IPS-18c (cell line): ENCODE measurements at regions not wholly inside any gene's neighbourhood (a gene's known extent, or its start where the extent isn't known, plus 50 kb on each side); places are given as distances from the start of the nearest gene placed in this dataset.
"Not testable (repeated sequence)": the region's sequence is repeated elsewhere in the genome, so short reads cannot be mapped to it uniquely, and the experiment has no call there.

Source experiments
- H3K4me3 ChIP-seq: 2 replicates; pipeline ENCODE4 v1.7.0; 2013; ENCODE audit warnings: low read depth, mild to moderate bottlenecking, low read length, moderate library complexity; ENCODE audit not compliant: insufficient read depth
- H3K9me3 ChIP-seq: one replicate; pipeline ENCODE4 v1.6.1; 2013; ENCODE audit warnings: mild to moderate bottlenecking, low read length, moderate library complexity; ENCODE audit not compliant: control insufficient read depth, insufficient read depth

DNA sequence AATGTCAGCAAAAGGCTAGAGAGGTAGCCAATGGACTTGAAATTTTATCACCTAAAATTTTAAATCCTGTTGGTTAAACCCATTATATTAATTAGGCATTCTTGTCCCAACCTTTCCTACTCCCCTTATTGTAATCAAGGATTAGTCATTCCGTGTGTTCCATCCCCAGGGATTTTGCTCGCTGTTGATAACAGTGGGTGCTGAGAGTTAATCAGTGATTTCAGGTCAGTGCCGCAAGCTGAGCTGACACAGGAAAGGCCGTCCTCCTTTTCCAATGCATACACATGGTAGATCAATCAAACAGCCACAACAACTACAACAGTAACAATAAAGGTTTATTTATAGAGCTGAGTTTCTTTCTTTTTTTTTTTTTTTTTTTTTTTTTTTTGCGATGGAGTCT is 271.4 kb downstream of the ACTR3B start:
- Histone ChIP-seq H3K9me3 (no peaks in the 10 kb centered on the region), H3K4me3 (no peak overlapping the region)

DNA sequence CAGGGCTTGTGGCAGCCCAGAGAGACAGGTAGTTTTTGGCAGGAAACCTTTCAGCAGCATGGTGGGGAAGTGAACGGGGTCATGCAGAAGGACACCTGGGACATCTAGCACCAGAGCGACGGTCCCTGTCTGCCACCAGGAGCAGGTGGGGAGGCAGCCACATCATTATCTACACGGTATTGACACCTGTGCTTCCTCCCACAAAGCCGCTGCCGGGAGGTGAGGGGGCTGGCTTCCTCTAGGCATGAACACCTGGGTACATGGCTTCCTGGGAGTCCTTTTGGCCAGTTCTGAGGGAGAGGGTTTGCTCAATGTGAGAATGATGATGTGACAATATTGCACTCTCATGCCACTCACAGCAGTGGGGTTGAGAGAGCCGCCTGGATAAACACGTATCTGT is 275.2 kb downstream of the ACTR3B start:
- no peak overlapping the region for H3K4me3 ChIP-seq
- H3K9me3 ChIP-seq = peaks cover 2% of the 10 kb centered on the region

DNA sequence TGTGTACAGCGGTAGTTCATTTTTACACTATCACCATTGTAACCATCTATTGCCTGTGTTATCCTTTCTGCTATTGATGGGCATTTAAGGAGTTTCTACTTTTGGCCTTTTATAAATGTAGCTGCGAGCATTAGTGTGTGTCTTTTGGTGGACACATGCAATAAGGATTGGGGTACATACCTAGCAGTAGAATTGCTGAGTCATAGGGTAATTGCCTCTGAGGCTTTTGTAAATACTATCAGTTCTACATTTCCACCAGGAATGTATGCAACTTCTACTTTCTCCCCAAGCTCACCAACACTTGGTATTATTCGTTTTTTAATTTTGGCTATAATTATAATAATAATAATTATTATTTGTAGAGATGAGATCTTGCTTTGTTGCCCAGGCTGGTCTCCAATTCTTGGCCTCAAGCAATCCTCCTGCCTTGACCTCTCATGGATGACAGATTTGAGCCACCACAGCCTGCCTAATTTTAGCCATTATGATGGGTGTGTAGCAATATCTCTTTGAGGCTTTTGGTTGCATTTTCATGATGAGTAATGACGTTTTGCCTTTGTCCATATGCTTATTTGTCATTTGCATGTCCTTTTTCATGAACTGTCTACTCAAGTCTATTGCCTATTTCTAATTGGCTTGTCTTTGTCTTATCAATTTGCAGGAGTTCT is 277.0 kb downstream of the ACTR3B start:
- Histone ChIP-seq H3K9me3 (peaks cover 2% of the 10 kb centered on the region), H3K4me3 (no peak overlapping the region)

DNA sequence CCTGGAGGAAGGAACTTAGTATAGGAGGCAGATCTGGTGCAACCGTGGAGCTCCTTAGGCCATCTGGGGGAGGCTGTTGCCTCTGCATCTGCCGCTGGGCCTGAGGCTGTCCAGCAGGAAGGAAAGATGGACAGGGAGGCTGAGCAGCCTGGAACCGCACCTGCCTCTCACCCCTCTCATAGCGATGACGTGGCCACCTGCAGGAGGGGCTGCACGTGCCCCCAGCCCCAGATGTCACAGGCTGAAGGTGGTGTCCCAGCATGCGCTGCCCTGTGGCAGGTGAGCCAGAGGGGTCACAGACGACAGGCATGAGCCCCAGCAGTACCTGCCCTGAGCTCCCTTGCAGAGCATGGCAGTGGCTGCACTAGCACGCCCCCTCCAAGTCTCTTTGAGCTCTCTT is 283.9 kb downstream of the ACTR3B start:
- no peak overlapping the region for H3K4me3 ChIP-seq

DNA sequence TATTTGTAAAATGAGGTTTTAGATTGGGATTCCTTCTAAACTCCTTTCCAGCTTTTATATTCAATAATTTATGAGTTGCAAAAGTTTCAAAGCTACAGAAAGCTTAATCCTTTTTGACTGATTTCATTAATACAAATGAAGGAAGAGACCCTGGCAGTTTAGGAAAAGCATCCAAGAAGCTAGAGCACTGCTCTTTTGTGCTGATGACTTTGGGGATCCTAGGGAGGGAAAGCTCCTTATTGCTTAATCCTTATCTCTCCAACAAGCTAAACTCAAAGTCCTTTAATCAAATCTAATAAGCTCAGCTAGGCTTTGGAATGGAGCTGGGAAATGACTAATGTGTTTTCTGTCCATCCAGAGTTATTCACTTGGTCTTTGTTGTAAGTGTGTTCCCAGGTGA is 285.4 kb downstream of the ACTR3B start:
- H3K9me3 ChIP-seq = no peaks in the 10 kb centered on the region

More for the DNA sequence above, 283.9 kb downstream of the ACTR3B start:
- no peaks in the 10 kb centered on the region for H3K9me3 ChIP-seq

DNA sequence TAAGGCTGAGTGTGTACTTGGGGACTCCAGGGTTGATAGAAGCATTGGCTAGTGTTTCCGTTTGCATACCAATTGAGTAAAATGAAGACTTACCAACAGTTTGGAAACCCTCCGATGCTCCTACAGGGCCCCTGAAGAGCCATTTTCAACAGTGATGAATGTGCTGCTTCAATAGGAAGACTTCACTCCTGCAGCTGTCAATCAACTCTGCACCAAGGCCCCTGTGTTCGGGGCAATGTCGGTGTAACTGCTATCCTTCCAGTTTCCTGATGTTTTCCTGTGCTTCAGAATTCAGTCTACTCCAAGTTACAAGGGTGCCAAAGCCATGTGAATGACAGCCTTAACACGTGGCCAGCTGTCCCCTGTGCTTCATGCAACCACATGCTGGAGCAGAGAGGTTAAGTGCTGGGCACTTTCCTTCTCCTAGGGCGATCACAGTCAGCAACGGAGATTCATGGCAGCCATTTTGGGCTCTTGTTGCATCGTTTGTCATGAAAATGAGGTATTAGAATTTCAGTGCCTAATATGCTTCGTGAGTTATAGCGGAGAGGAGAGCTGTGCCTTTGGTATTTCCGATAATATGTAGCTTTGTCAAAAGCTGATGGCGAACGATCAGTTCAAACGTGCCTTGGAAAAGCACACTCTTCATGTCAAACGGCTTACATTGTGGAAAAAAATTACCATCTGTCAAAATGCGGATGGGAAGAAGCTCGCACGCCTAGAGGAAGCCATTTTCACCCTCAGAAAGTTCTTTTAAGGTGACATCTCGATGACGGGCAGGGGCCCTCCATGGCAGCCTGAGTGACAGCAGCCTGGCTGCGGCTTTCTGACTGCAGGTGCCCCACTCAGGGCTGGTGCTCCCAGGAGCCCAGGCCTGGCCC is 287.8 kb downstream of the ACTR3B start:
- no peak overlapping the region for H3K4me3 ChIP-seq
- H3K9me3 ChIP-seq = no peaks in the 10 kb centered on the region

More for the DNA sequence above, 285.4 kb downstream of the ACTR3B start:
- H3K4me3 ChIP-seq = no peak overlapping the region

DNA sequence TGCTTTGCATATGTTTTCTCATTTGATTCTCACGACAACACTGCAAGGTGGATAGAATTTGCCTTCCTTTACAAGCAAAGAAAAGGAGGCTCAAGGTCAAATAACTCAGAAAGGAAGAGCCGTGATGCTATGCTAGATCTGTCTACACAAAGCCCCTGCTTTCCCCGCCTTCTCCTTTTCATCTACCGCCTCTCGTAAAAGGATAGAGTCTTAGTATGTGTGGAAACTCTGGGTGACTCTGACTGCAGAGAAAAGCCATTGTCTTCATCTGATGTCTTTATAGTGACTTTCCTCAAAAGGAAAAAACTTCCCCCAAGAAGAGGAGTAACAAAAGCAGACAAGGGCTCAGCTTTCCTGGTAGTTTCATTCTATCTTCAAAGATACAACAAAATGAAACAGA is 292.7 kb downstream of the ACTR3B start:
- Histone ChIP-seq H3K9me3 (no peaks in the 10 kb centered on the region), H3K4me3 (no peak overlapping the region)

DNA sequence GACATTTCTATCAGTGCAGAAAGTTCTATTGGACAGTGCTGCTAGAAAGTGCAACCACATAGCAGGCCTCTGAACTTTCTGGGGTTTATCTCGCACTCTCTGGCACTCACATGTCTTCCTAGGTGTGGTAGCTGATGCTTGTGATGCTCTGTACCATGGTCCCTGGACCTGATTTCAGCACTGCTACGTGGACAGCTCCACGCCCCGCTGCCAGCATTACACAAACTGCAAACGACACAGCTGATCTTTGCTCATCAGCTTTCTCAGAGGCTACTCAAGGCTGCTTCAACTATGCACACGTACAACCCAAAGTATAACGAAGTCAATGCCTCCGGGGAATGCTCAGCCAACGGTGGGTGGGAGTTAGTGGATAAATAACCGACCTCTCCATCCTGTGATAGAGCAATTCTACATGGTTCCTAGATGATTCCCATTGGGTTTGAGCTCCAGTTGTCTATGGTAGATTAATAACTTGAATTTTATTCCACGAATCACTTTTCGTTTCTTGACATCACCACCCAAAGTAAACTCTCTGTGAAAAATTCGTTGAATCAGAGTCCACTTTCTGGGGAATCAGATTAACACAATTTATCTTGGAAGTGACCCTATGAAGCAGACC is 302.5 kb downstream of the ACTR3B start:
- H3K4me3 ChIP-seq = no peak overlapping the region
- H3K9me3 ChIP-seq = no peaks in the 10 kb centered on the region

DNA sequence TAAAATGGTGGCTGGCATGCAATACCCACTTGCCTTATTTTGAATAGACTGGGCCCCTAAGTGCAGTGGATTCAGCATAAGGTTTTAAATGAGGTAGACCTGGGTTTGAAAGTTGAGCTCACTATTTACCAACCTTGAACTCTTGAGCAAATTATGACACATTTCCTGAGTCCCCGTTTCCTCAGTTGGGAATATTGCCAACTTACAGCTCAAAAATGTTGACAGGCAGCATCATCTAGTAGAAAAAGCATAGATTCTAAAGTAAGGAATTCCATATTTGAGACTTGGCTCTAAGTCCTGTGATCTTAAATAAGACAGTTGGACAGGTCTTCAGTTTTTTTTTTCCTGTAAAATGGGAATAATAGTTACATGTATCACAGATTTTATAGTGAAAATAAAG is 305.5 kb downstream of the ACTR3B start:
- Histone ChIP-seq H3K9me3 (no peaks in the 10 kb centered on the region), H3K4me3 (no peak overlapping the region)

DNA sequence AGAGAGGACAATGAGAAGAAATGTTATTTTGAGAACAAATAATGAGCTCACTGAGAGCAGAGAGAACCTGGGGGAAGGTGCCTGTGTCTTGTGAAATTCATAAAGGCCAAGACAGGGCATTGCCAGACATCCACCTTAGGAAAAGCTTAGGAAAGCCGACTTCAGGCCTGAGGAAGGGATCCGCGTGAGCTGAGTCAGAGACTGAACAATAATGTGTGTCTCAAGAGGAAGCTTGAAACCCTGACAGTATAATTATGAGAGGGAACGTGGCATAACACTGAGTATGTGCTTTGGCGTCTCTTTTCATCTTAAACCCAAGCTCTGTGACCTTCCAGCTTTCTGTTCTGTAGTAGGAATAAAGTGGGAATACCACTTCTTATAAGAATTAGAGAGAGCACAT is 307.2 kb downstream of the ACTR3B start:
- no peaks in the 10 kb centered on the region for H3K9me3 ChIP-seq

DNA sequence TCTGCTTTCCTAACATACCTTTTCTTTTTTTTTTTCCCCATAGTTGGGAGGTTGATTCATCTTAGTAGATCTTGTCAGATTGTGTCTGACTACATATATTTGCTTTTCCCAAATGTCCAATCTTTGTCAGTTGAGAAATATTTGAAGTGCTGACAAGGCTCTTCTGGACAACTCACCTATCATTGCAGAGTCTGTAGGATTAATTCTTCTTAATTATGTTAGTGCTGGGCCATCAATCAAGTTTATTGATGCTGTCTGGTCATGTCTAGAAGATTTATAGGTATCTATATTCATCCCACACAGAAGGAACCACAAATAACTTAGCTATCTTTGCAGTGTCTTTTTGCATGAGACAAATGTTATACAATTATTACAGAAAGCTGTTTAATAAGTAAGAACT is 310.6 kb downstream of the ACTR3B start:
- Histone ChIP-seq H3K4me3 (no peak overlapping the region), H3K9me3 (no peaks in the 10 kb centered on the region)

More for the DNA sequence above, 307.2 kb downstream of the ACTR3B start:
- H3K4me3 ChIP-seq = no peak overlapping the region

DNA sequence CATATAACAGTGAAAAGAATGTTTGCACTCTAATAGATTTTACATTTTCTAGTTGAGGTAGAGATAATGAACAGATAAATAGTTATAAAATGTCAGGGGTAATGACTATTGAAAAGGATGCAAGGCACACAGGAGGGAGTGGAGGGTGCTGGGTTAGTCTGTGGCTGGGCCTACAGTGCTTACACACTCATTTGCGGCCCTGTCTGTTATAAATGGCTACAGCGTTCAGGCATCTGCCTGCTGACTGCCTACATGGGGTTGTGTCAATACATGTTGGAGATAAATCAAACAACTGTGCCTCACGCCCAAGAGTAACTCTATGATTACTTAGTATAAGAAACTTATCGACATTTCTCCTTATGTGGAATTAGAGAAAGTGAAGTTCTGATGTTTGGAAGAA is 313.3 kb downstream of the ACTR3B start:
- Histone ChIP-seq H3K9me3 (no peaks in the 10 kb centered on the region), H3K4me3 (no peak overlapping the region)

DNA sequence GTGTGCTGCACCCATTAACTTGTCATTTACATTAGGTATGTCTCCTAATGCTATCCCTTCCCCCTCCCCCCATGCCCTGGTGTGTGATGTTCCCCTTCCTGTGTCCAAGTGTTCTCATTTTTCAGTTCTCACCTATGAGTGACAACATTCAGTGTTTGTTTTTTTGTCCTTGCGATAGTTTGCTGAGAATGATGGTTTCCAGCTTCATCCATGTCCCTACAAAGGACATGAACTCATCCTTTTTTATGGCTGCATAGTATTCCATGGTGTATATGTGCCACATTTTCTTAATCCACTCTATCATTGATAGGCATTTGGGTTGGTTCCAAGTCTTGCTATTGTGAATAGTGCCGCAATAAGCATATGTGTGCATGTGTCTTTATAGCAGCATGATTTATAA is 316.7 kb downstream of the ACTR3B start:
- H3K4me3 ChIP-seq, H3K9me3 ChIP-seq: not testable (repeated sequence)

DNA sequence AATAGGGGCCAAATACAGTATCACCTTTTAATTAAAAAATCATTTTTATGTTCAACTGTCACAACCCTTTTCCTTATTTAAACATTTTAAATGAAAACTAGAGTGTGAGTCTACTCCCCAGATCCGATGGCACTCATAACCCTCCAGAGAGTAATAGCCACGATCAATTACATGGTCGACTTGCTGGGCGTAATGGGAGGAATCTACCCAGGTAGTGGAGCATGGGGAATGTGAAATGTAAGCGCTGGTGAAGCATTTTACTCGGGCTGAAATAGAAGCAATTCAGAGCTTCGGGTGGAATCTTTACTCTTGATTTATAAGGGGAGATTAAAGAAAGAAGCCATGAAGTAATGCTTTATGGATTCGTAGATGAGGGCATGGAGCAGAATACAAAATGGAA is 321.9 kb downstream of the ACTR3B start:
- no peak overlapping the region for H3K4me3 ChIP-seq
- H3K9me3 ChIP-seq = no peaks in the 10 kb centered on the region

DNA sequence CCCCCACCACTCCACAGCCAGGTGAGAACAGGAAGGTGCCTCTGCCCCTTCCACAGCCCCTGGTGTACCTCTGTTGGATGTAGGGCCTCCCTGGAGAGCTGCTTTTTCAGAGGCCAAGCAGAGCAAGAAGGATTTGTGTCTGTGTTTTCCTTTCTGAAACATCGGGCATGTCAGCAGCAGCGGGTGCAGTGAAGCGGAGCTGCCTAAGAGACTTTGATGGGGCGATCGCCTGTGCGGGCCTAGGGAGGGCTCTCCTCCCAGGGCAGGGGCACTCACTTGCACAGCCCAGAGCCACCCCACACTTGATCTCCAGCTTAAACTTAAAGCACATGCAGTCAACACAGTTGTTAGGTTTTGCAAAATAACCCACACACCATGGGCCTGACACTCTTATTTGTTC is 324.7 kb downstream of the ACTR3B start:
- H3K4me3 ChIP-seq = no peak overlapping the region
- no peaks in the 10 kb centered on the region for H3K9me3 ChIP-seq

DNA sequence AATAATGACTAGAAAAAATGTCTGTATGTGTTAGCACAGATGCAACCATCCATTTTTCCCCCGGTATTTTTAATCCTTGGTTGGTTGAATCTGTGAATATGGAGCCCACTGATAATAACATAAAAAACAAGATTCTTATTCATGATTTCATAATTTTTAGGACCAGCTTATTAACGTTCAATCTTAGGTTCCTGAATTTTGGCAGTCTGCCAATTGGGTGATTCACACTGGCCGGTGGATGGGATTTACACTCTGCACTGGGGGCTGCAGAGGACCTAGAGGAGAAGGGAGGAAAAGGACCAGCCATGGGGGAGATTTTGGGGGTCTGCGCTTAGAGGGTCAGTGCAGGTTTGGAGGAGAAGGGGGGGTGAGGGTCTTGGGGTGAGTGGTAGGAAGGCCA is 327.9 kb downstream of the ACTR3B start:
- no peaks in the 10 kb centered on the region for H3K9me3 ChIP-seq

DNA sequence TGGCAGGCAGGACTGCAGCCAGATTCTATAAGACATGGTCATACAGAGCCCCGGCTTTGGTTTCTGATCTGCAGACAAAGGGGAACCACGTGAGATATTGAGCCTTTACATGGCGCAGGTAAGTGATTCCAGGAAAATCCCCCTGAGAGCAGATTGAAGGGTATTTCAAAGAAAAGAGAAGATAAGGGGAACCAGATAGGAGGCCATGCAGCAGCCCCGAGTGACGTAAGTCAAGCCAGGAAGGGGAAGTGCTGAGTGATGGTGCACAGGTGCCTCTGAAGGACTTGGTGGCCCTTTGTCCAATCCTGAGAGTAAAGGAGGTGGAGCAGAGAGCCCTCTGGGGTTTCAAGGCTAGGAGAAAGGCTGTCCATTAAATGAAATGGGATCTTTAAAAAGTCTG is 329.0 kb downstream of the ACTR3B start:
- Histone ChIP-seq H3K4me3 (no peak overlapping the region), H3K9me3 (no peaks in the 10 kb centered on the region)

More for the DNA sequence above, 327.9 kb downstream of the ACTR3B start:
- no peak overlapping the region for H3K4me3 ChIP-seq

DNA sequence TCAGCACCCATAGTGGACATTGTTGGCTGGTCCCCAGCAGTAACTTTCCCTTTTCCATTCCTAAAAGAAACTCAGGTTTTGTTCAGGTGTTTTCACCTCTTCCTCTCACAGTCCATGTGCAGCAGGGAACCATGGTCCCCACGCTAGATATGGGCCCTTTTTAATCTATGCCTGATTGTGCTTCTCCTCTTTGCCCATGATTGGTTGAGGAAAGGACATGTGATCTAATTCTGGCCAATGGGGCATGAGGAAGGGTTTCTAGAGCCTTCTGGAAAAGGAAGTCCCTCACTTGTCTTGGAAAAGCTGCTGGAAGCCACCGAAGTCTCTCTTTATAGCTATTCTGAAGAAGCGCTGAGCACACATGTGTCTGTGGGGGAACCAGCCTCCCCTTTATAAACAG is 330.7 kb downstream of the ACTR3B start:
- no peaks in the 10 kb centered on the region for H3K9me3 ChIP-seq
- no peak overlapping the region for H3K4me3 ChIP-seq
